ENCODE measurements at regions not wholly inside any gene's neighbourhood (a gene's known extent, or its start where the extent isn't known, plus 50 kb on each side); places are given as distances from the start of the nearest gene placed in this dataset.
A peak's percentile ranks its signal among the peaks of the same experiment; 100 is the strongest.
"Not testable (repeated sequence)": the region's sequence is repeated elsewhere in the genome, so short reads cannot be mapped to it uniquely, and the experiment has no call there.

DNA sequence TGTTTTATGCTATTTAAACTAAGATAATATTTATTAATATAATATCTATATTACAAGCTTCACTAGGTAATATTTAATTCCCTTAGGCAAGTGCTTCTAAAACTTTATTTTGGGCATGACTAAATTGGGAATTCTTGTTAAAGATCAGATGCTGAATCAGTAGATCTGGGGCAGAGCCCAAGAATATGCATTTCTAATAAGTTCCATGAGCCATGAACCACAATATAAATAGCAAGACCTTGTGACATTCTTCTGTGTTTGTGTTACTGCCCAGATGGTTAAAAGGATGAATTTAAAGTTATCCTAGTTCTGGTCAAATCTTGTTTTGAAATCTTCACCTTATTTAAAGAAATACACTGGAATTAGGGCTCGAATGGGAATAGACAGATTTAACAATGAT, 258.4 kb upstream of the CACNA2D1 start:
- no peak for DNase-seq

DNA sequence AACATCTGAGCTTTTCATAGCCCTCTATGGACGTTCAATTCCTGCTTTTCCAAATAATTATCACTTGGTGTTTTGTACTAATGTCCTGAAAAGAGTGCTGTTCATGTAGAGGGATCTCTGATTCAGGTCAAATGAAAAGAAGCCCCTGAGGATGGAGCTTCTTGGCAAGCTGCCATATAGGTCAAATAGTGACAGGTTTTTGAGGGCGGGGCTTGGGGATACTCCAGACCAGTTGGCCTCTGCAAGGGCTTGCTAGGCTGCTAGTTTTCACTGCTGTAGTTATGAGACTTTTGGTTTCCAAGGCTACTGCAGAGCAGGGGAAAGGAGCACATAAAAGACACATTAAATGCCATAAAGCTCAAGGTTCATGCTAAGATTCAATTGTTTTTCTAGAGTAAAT, 257.2 kb upstream of the CACNA2D1 start:
- no peak for DNase-seq

DNA sequence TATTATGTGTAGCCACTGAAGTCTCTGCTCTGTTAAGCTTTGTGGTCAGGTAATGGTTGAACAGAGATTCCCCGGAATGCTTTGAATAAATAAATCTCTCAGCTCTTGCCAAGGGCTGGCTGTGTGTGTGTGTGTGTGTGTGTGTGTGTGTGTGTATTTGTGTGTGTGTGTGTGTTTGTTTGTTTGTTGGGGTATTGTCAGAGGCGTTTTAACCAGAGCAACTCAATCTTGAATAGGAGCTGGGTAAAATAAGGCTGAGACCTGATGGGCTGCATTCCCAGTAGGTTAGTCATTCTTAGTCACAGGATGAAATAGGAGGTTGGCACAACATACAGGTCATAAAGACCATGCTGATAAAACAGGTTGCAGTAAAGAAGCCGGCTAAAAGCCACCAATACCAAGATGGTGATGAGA, 256.2 kb upstream of the CACNA2D1 start:
- no peak for DNase-seq

DNA sequence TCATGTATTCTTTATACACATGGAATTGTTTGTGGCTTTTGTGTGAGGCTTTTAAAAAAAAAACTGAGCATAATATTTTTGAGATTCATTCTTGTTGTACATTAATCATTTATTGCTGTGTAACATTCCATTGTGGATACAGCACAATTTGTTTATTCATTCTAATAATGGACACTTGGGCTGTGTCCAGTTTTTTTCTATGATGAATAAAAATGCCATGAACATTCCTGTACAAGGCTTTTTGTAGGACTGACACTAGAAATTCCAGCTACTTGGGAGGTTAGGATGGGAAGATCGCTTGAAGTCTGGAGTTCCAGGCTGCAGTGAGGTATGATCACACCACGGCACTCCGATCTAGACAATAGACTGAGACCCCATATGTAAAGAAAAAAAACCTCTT, 254.3 kb upstream of the CACNA2D1 start:
- no peak for DNase-seq

DNA sequence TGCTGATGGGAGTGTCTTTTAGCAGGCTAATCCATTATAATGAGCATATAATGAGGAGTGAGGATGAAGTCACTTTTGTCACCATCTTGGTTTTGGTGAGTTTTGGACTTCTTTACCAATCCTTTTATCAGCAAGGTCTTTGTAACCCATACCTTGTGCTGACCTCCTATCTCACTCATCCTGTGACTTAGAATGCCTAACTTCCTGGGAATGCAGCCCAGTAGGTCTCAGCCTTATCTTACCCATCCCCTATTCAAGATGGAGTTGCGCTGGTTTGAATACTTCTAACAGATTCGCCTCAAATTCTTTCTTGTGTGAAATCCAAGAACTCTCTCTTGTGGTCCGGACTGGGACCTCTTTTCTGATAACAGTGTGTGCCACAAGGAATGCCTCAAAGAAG, 253.1 kb upstream of the CACNA2D1 start:
- no peak for DNase-seq

DNA sequence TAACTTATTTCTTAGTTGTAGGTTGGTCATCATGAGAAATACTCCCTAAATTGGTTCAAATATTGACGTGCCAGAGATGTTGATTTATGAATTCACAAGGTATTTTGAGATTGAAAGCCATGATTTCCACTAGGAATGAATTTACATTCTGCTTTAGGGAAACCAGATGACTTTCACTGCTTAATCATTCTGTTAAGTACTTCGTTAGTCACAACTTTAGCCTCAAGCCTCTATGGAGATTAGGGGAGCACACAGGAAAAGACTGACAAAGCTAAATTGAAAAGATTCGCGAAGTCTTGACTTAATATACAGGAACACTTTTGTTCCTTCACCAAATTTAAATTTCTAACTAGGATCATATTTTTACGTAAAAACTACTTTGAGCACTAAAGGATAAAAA, 250.4 kb upstream of the CACNA2D1 start:
- DNase-seq: no peak

DNA sequence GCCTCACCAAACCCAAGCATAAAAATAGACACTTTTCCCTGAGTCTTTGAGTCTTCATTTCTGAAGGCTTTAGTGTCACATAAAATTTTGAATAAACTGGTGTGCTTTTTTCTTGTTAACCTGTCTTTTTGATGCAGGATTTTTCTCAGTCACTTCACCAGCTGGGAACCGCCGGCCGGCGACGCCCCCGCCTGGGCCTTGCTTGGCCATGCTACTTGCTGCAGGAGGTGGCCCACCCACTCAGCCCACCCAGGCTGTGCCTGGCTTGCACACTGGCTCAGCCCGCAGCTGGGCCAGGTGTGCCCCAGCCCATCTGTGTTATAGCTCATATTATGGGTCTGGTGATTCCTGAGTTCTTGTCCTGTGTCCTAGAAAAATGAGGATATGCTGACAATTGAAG, 247.4 kb upstream of the CACNA2D1 start:
- no peak for DNase-seq

DNA sequence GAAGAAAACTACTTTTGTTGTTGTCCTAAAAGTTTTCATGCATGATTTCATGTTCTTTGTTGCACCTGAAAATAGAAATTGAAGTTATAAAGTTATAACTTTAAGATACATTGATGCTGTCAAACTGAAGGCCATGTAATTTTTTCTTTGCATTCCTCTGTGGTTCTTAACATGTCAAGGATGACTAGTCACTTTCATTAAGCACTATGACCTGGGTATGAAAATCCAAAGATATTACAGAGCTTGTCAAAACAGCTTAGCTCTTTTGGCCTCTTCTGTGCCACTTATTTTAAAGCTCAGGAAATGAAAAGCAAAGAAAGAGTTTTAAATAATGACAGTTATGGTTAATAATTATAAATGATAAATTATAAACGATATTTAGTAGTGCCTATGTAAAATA, 241.6 kb upstream of the CACNA2D1 start:
- DNase-seq: no peak

DNA sequence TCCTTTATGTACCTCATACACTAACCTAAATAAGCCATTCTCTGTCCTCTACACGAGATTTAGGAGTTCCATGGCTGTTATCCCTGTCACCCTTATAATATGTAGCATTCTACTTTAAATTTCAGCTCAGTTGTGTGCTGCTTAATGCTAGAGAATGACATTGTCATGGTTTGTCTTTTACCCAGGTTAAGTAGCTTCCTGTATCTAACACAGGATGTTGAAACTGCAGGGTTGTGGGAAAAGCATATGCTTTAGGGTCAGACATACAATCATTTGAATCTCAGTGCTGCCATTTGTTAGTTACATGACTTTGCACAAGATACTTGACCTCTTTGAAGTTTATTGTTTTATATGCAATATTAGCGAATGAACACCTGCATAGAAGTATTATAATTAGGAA, 235.1 kb upstream of the CACNA2D1 start:
- DNase-seq: no peak

DNA sequence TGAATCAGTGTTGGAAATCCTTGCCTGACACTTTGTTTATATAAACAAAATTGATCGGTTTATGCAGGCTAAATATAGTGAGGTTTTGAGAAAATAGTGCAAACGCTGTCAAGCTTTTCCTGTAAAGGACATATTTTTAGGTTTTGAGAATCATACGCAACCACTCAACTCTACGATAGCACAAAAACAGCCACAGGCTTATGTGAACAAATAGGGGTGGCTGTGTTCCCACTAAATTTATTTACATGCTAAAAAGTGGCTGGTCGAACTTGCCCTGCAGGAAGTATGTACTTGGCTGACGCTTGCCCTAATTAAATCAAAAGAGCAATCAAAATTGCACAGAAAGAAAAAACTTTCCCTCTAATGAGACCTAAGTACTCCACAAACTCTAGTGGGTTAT, 234.7 kb upstream of the CACNA2D1 start:
- DNase-seq: no peak

DNA sequence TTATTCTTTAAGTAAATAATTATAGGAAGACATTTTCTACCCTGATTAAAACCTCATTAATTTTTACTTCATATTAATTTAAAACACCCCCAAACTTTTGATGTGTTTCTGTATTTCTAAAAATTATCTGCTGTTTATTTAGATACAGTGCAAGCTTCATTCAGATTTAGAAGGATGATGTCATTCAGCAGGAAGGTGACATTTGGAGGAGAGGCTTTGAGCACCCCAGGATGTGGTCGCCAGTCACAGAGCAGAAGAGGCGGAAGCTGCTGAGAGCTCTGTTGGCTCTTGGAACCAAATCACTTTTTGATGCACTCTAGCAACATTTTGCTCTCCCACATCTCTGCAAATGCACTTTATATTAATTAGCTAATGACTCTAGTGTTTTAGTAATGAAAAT, 233.9 kb upstream of the CACNA2D1 start:
- DNase-seq: peak; percentile 42

DNA sequence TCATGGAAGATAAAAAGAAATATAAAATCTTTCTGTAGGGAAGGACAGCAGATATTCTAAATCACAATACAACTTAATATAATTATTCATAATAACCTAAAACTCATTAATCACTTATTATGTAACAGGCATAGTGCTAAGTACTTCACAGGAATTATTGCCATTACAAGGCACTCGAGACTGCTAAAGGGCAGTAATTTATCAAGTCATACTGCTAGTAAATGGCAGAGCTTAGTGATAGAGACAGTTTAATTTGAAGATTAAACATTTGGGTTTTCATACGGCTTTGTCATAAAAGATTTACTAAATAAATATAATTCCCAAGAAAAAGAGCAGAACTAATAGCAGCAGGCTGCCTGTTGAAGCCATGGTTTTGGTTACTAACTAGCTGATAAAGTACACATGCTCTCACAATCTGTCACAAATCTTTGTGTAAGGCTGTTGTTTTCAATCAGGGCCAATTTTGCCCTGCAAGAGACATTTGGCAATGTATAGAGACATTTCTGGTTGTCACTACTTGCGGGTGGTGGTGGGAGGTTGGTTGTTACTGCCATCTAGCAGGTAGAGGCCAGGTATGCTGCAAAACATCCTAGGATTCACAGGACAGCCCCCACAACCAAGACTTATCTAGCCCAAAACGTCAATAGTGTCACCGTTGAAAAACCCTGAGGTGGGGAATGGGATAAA, 233.3 kb upstream of the CACNA2D1 start:
- DNase-seq: no peak

DNA sequence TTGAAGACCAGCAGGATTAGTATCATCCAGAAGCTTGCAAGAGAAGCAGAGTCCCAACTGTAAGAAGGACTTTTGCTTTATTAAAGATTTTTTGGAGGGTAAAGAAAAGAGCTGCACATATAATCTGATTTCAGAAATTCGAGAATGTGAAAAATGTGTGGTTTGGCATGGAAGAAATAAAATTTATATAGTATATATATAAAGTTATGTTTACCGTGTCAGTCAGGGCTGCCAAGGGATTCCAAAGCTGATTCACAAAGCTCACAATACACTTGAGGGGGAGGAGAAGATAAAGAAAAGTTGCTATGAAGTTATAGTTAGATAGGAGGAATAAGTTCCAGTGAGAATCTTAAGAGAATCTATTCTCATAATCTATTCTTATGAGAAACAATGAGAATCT, 231.8 kb upstream of the CACNA2D1 start:
- no peak for DNase-seq

DNA sequence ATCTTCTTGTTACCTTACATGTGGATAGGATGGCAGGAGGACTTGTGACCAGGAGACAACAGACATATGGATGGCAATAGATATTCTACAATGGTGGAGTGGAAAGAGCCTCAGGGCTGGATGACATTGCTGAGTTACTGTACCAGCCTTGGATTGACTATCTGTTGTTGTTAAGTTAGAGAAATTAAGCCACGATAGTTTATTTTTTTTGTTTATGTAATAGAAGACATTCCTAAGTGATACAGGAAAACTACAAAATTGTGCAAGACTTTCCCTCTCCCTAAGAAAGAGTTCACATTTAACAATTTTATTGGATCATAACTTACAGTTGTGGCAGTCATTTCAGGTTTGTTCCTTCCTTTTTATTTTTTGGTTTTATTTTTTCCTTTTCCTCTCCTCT, 230.7 kb upstream of the CACNA2D1 start:
- no peak for DNase-seq

DNA sequence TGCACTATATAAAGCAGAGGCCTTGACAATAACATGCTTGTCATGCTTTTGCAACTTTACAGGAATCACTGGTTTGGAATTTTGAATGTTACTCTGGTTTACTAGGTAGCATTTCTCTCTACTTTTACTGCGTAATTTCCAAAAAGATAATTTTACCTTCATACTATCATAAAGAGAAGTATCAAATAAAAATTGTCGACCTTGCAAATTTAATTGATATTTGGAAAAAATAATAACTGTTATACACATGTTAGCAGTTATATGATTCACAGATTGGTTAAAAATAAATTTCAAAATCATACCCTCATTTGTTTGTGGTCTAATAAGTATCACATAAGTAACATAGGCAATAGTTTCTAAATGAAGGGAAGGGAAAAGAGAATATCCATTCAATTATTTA, 228.5 kb upstream of the CACNA2D1 start:
- DNase-seq: no peak

DNA sequence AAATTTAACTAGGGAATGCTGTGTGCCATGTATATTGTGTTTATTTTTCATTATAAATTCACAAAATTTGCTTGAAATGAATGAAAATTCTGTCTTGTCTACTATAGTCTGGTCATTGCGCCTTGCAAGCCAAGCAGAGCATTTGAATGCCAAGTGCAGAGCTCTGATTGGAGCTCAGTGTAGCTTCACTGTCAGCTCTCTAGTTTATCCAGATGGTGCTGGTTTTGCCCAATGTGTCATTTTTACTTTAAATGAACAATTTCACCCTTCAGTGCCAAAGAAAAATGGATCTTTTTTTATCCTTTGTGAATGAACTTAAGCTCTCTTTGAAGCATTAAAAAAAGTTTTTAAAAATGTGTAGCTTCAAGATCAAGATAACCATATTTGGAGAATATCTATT, 225.6 kb upstream of the CACNA2D1 start:
- no peak for DNase-seq

DNA sequence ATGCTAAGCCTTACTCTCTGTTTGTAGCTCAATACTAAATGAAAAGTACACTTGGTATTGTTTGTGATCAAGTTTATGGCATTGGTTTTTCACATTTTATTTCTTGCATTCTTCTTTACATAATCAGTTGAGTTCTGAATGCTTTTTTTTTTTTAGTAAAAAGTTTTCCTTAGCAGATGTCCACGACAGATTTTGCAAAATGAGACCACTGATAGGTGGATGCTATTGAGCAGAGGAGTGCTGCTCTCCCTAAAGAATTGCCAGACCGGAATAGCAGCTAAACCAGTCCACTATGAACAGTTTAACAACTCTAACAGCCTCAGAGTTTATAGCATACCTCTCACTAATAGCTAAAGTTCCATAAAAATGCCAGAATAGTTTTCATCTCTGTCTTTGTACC, 225.1 kb upstream of the CACNA2D1 start:
- no peak for DNase-seq

DNA sequence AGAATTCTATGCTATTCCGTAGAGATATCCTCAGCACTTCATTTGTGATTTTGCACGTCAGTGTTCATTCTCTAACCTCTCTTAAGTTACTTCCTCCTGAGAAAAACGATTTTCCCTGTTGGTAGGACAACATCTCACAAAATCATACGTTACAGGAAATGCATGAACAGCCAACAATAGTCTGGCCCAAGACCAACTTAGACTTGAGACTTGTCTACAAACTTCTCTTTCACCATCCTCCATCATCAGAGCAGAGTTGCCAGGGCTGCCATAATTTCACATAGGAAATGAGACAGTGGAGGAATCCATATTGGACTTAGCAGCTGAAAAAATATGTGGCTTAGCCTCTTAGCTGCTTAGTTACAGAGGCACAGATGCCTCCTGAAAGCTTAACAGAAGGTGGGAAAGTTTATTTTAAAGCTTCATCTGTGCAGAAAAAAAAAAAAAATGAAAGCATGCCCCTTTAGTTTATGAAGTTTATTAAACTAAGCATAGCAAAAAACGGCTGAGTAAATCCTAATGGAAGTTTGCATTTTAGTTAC, 222.5 kb upstream of the CACNA2D1 start:
- no peak for DNase-seq

DNA sequence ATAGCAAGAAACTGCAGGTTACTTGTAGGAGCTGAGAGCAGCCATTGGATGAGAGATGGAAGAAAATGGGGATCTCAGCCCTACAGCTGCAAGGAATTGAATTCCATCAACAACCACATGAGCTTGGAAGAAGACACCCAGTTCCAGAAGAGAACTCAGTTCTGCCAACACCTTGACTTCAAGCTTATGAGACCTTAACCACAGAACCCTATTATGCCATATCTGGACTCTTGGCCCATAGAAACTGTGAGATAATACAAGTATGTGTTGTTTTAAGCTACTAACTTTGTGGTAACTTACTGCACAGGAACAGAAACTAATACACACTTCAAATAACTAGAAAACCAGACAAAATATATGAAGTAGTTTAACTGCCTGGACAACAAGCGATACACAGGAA, 212.4 kb upstream of the CACNA2D1 start:
- no peak for DNase-seq

DNA sequence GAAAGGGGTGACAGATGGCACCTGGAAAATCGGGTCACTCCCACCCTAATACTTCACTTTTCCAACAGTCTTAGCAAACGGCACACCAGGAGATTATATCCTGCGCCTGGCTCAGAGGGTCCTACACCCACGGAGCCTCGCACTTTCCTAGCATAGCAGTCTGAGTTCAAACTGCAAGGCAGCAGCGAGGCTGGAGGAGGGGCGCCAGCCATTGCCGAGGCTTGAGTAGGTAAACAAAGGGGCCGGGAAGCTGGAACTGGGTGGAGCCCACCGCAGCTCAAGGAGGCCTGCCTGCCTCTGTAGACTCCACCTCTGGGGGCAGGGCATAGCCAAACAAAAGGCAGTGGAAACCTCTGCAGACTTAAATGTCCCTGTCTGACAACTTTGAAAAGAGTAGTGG, 206.5 kb upstream of the CACNA2D1 start:
- not testable (repeated sequence) for DNase-seq

DNA sequence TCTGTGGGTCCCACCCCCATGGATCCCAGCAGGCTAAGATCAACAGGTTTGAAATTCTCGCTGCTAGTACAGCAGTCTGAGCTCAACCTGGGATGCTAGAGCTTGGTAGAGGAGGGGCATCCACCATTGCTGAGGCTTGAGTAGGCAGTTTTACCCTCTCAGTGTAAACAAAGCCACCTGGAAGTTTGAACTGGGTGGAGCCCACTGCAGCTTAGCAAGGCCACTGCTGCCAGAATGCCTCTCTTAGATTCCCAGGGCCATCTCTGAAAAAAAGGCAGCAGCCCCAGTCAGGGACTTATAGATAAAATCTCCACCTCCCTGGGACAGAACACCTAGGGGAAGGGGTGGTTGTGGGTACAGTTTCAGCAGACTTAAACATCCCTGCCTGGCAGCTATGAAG, 190.0 kb upstream of the CACNA2D1 start:
- DNase-seq: no peak

DNA sequence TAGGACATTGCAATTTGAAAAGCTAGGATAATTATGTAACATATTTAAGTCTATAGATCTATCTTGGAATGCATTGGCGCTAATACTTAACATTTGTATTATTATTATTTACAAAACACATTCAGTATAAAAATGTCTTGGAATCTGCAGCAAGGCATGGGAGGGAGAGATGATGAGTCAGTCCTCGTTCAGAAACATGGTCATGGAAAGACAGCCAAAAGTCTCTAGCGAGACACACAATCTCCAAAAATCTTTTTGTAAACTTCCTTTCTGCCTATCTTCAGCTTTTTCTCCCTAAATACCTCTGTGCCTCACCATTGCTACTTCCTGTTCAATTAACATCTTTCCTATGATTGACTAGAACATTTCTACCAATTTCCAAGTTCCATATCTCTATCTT, 188.4 kb upstream of the CACNA2D1 start:
- DNase-seq: no peak

DNA sequence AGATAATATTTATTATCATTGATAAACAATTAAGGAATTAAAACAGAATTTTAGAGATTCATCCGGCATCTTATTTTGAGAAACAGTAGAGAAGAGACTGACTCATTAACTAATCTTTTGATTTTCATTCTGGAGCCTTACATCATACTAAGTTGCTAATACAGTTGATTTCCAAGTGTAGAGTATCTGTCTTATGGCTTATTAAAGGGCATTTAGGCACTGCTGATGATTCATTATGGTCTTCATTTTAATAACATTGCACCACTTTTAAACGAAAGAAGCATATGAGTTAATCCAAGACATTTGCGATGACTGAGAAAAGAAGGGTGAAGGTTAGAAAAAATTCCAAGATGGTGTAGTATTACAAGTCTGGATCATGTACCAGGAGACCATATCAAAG, 186.0 kb upstream of the CACNA2D1 start:
- DNase-seq: no peak

DNA sequence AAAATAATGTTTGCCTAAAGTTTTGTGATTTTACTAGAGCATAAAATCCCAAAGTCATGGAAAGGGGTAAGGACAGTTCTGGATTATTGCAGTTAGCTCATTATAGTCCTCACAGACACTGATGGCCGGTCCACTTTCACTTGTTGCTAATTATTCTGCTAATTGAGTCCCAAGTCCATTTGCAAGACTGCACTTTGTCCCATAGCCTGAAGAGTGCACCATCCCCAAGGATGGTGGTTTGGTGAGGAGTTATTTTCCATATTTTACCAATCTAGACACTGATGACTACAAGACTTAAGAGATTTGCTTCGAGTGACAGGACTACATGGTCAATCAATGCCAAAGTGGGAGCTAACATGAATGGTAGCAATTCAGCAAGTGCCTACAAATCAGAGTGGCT, 181.8 kb upstream of the CACNA2D1 start:
- no peak for DNase-seq

DNA sequence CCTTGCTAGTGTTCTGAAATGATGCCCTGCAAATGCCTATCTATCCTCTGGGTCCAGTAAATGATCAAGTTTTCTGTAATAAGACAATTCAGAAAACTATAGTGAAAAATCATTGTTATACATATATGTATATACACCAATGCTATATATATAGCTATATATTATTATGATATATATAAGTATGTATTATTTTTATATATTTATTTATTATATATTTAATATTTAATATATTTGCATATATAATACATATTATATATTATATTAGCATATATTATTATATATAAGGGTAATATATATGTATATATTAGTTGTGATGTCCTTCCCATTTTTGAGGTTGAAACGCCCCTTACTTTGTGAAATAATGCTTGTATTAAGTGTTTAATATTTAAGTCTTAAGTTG, 181.4 kb upstream of the CACNA2D1 start:
- no peak for DNase-seq

Data from CD4-positive, alpha-beta T cell treated with Interleukin-6 for 4 hours (primary cell).